ENCODE measurements at regions not wholly inside any gene's neighbourhood (a gene's known extent, or its start where the extent isn't known, plus 50 kb on each side); places are given as distances from the start of the nearest gene placed in this dataset.

DNA sequence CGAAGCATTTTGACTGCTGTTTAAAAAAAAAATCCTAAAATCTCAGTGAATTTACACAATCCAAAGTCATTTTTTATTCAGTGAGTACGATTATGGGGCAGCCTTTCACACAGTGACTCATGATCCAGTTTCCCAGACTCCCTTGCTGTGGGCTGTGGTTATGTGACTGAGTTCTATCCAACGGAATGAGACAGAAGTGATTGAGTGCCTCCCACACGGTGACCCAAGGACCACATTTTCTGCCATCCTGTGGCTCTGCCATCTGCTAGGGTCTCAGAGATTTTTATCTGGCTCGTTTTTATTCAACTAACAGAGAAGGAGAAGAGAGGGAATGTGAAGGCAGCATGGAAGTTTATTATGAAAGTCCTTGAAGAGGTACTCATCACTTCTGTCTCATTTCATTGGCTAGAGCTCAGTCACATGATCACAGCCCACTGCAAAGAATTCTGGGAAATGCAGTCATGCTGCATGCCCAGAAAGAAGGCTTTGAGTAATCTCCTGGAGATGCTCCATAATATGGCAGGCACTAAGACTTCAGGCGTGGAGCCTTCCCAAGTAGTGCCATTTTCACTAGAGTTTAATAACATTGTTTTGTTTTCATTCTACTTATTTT lies 999.4 kb downstream of the UQCRFS1 start:
- H3K4me1 Mint-ChIP-seq = no peaks in the 10 kb centered on the region
- intact Hi-C loops (cut with micrococcal nuclease) = no loop called here
- peaks cover 3% of the 10 kb centered on the region for H3K27me3 Mint-ChIP-seq
- no peak for DNase-seq
- no peak overlapping the region for H3K27ac Mint-ChIP-seq
- H3K4me3 Mint-ChIP-seq = no peak overlapping the region
- no peaks in the 10 kb centered on the region for H3K36me3 Mint-ChIP-seq (ENCODE audit: low read depth)
- H3K9me3 Mint-ChIP-seq = no peaks in the 10 kb centered on the region

- Mint-ChIP-seq H3K4me3 (no peak overlapping the region), H3K9me3 (no peaks in the 10 kb centered on the region), H3K4me1 (no peaks in the 10 kb centered on the region), H3K36me3 (ENCODE audit: low read depth) (no peaks in the 10 kb centered on the region), H3K27ac (no peak overlapping the region), H3K27me3 (no peaks in the 10 kb centered on the region)
- DNase-seq = no peak
- intact Hi-C loops (cut with micrococcal nuclease) = no loop called here
Measured at GRCh38 chr19:28210886-28211285, 1002.1 kb downstream of the UQCRFS1 start.

- Mint-ChIP-seq H3K27me3 (no peaks in the 10 kb centered on the region), H3K4me3 (no peak overlapping the region), H3K4me1 (no peaks in the 10 kb centered on the region), H3K36me3 (ENCODE audit: low read depth) (no peaks in the 10 kb centered on the region), H3K9me3 (peaks cover 3% of the 10 kb centered on the region), H3K27ac (no peak overlapping the region)
- intact Hi-C loops (cut with micrococcal nuclease) = no loop called here
- DNase-seq = no peak
Measured at GRCh38 chr19:28208745-28209144, 1004.2 kb downstream of the UQCRFS1 start.

DNA sequence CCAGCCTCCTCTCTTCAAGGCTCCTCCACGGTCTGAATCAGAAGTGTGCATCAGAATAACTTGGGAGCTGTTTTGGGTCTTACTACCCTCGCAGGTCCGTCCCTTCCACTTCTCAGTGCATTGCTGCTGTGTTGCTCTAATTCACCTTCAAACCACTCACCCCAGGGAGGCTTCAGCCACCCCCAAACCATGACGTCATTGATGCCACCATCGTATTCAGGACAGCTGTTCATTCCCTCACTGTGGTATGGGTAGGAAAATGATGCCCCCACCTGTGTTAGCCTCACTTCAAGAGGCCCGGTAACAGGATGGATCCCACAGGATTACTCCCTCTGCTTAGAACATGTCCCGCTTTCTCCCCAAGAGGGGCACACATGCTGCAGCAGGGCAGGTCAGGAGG lies 1005.7 kb downstream of the UQCRFS1 start:
- Mint-ChIP-seq H3K27me3 (no peaks in the 10 kb centered on the region), H3K36me3 (ENCODE audit: low read depth) (no peaks in the 10 kb centered on the region), H3K27ac (no peak overlapping the region), H3K4me3 (no peak overlapping the region), H3K4me1 (no peaks in the 10 kb centered on the region), H3K9me3 (peaks cover 7% of the 10 kb centered on the region)
- intact Hi-C loops (cut with micrococcal nuclease) = no loop called here
- no peak for DNase-seq

GRCh38 chr19:28201462-28201943 lies 1011.4 kb downstream of the UQCRFS1 start:
- Mint-ChIP-seq H3K27me3 (no peaks in the 10 kb centered on the region), H3K4me3 (no peak overlapping the region), H3K27ac (no peak overlapping the region), H3K36me3 (ENCODE audit: low read depth) (no peaks in the 10 kb centered on the region), H3K4me1 (no peaks in the 10 kb centered on the region), H3K9me3 (peaks cover 8% of the 10 kb centered on the region)
- DNase-seq = no peak
- intact Hi-C loops (cut with micrococcal nuclease) = no loop called here

DNA sequence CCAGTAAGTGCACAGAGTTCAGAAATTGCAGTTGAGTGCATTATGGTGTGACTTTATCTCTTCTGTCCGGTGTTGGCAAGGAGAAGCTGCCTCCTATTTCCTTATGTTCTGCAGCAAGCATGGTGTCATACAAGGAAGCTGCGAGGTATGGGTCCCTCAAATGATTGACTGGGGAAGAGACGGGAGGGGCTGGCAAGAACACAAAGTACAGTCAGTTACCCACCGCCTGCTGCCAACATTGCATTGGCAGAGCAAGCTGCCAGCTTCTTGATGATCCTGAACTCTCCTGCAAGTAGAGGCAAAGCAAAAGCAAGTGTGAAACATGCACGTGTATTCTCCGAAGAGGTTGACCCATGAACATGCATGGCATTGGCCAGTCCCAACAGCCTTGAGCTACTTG lies 1013.6 kb downstream of the UQCRFS1 start:
- Mint-ChIP-seq H3K4me1 (no peaks in the 10 kb centered on the region), H3K27me3 (no peaks in the 10 kb centered on the region), H3K9me3 (peaks cover 8% of the 10 kb centered on the region), H3K4me3 (no peak overlapping the region), H3K27ac (no peak overlapping the region), H3K36me3 (ENCODE audit: low read depth) (no peaks in the 10 kb centered on the region)
- intact Hi-C loops (cut with micrococcal nuclease) = no loop called here
- DNase-seq = no peak

- Mint-ChIP-seq H3K9me3 (peaks cover 7% of the 10 kb centered on the region), H3K4me1 (no peaks in the 10 kb centered on the region), H3K36me3 (ENCODE audit: low read depth) (no peaks in the 10 kb centered on the region), H3K27ac (no peak overlapping the region), H3K4me3 (no peak overlapping the region), H3K27me3 (no peaks in the 10 kb centered on the region)
- no peak for DNase-seq
- intact Hi-C loops (cut with micrococcal nuclease) = no loop called here
Measured at GRCh38 chr19:28196961-28197360, 1016.0 kb downstream of the UQCRFS1 start.

- H3K4me3 Mint-ChIP-seq = no peak overlapping the region
- H3K36me3 Mint-ChIP-seq (ENCODE audit: low read depth) = no peaks in the 10 kb centered on the region
- intact Hi-C loops (cut with micrococcal nuclease) = no loop called here
- peaks cover 7% of the 10 kb centered on the region for H3K9me3 Mint-ChIP-seq
- no peak overlapping the region for H3K27ac Mint-ChIP-seq
- H3K4me1 Mint-ChIP-seq = no peaks in the 10 kb centered on the region
- H3K27me3 Mint-ChIP-seq = no peaks in the 10 kb centered on the region
- DNase-seq = no peak
Measured at GRCh38 chr19:28196101-28196500, 1016.9 kb downstream of the UQCRFS1 start.

DNA sequence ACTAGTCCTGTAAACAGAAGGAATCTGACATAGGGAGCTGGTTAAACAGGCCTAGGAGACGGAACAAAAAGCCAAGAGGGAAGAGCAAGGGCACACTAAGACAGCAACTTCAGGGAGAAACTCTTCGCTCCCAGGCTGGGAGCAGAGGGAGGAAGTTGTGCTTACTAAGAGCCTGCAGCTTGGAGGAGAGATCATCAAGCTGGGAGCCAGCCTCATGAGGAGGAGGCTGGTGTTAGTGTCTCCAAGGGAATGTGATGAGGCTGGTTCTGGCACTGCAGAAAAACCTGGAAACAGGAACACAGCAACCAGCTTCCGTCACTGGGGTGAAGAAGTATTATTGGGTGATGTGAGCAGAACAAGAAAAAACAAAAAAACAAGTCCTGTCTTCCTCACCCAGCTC lies 1027.3 kb downstream of the UQCRFS1 start:
- H3K27me3 Mint-ChIP-seq = no peaks in the 10 kb centered on the region
- no peak for DNase-seq
- H3K4me3 Mint-ChIP-seq = no peak overlapping the region
- no peaks in the 10 kb centered on the region for H3K36me3 Mint-ChIP-seq (ENCODE audit: low read depth)
- peaks cover 3% of the 10 kb centered on the region for H3K9me3 Mint-ChIP-seq
- H3K4me1 Mint-ChIP-seq = no peaks in the 10 kb centered on the region
- intact Hi-C loops (cut with micrococcal nuclease) = no loop called here
- no peak overlapping the region for H3K27ac Mint-ChIP-seq

DNA sequence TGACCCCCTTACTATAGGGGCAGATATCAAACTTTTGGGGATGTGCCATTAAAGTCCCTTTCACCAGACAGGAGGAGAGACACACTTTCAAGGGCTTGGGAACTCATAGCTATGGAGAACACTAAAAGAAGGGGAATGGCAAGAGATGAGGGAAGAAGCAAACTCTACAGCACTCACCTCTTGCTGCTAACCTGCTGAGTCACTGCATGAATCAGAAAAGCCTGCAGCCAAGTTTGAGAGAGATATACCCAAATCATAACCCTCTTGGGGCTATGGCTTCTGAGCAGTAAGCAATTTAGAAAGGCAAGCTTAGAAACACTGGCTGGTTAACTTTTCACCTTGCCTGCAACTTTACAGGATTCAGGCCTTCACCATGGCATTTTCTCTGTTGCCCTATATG lies 1028.0 kb downstream of the UQCRFS1 start:
- intact Hi-C loops (cut with micrococcal nuclease) = no loop called here
- Mint-ChIP-seq H3K9me3 (peaks cover 3% of the 10 kb centered on the region), H3K4me3 (no peak overlapping the region), H3K27ac (no peak overlapping the region), H3K36me3 (ENCODE audit: low read depth) (no peaks in the 10 kb centered on the region), H3K27me3 (no peaks in the 10 kb centered on the region), H3K4me1 (no peaks in the 10 kb centered on the region)
- DNase-seq = no peak

DNA sequence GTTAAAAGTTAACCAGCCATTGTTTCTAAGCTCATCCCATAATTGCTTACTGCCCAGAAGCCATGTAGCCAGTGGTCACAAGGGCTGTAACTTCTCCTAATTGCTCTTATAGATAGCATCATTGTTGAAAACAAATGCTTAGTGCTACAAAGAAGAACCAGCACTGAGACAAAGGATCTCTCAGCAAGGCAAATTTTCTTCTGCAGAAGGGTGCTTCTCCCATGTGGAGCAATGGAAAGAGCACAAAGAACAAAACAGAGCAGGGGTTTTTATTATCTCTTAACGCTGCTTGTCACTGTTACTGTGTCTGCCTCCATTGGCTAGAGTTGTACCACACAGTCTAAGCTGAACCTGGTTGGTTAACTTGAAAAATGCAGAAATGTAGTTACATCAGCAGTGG lies 1036.8 kb downstream of the UQCRFS1 start:
- Mint-ChIP-seq H3K4me1 (no peaks in the 10 kb centered on the region), H3K36me3 (ENCODE audit: low read depth) (no peaks in the 10 kb centered on the region), H3K9me3 (peaks cover 11% of the 10 kb centered on the region), H3K4me3 (no peak overlapping the region), H3K27me3 (no peaks in the 10 kb centered on the region), H3K27ac (no peak overlapping the region)
- intact Hi-C loops (cut with micrococcal nuclease) = no loop called here
- no peak for DNase-seq

- Mint-ChIP-seq H3K4me3 (no peak overlapping the region), H3K9me3 (peaks cover 14% of the 10 kb centered on the region), H3K27ac (no peak overlapping the region), H3K27me3 (no peaks in the 10 kb centered on the region), H3K36me3 (ENCODE audit: low read depth) (no peaks in the 10 kb centered on the region), H3K4me1 (no peaks in the 10 kb centered on the region)
- intact Hi-C loops (cut with micrococcal nuclease) = no loop called here
- no peak for DNase-seq
Measured at GRCh38 chr19:28171983-28172382, 1041.0 kb downstream of the UQCRFS1 start.

GRCh38 chr19:28170066-28170465 lies 1042.9 kb downstream of the UQCRFS1 start:
- intact Hi-C loops (cut with micrococcal nuclease) = no loop called here
- H3K36me3 Mint-ChIP-seq (ENCODE audit: low read depth) = no peaks in the 10 kb centered on the region

DNA sequence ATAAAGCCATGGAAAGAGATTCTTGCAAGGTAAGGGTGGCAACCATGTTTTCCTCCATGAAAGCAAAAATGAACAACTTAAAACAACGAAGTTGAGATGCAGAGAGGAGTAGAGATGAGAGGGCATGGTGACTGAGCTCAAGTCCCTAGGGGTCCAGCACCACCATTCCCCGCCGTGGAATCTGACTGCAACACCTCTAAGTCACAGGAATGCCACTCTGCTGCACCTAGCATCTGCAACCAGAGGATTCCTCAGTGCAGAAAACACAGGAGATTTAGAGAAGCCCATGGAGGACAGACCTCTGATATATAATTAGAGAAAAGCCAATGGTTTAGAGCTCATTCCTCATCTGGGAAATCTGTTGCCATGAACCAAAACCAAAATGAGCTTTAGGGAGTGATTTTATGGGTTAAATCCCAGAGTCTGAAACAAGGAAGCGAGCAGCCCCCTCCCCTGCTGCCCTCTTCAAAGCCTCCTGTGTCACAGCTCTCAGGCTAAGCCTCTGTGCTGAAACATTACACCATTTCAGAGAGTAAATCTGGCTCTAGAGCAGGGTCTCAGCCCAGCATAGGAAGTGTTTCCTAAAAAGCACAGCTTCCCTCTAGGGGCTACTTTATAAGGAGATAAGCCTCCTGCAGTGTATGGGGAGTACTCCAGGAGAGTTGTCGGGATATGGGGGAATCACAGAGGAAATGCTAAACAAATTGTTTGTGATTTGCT lies 1043.6 kb downstream of the UQCRFS1 start:
- Mint-ChIP-seq H3K36me3 (ENCODE audit: low read depth) (no peaks in the 10 kb centered on the region), H3K27me3 (no peaks in the 10 kb centered on the region), H3K4me1 (no peaks in the 10 kb centered on the region), H3K4me3 (no peak overlapping the region), H3K9me3 (peaks cover 9% of the 10 kb centered on the region), H3K27ac (no peak overlapping the region)
- no peak for DNase-seq
- intact Hi-C loops (cut with micrococcal nuclease) = no loop called here

More at GRCh38 chr19:28170066-28170465, 1042.9 kb downstream of the UQCRFS1 start:
- H3K4me3 Mint-ChIP-seq = no peak overlapping the region
- H3K9me3 Mint-ChIP-seq = peaks cover 9% of the 10 kb centered on the region
- H3K27ac Mint-ChIP-seq = no peak overlapping the region
- no peak for DNase-seq
- H3K4me1 Mint-ChIP-seq = no peaks in the 10 kb centered on the region
- no peaks in the 10 kb centered on the region for H3K27me3 Mint-ChIP-seq

DNA sequence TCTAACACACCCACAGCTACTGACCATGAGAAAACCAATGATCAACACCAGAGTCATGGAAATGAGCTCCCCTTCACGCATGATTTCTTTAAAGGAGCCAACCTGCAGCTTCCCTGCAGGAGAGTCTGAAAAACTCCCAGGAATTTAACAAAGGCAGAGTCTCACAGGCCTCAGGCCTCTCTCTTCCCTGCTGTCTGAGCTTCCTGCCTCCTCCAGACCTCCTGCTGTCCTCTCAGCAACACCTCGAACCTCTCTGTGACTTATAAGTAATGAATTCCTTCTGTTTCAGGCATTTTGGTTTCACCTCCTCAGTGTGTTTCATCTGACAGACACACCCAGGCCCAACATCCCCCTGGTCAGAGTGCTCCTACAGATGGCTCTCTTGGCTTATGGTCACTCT lies 1044.4 kb downstream of the UQCRFS1 start:
- peaks cover 9% of the 10 kb centered on the region for H3K9me3 Mint-ChIP-seq
- H3K4me1 Mint-ChIP-seq = no peaks in the 10 kb centered on the region
- no peaks in the 10 kb centered on the region for H3K27me3 Mint-ChIP-seq
- no peak for DNase-seq
- H3K4me3 Mint-ChIP-seq = no peak overlapping the region
- H3K27ac Mint-ChIP-seq = no peak overlapping the region
- intact Hi-C loops (cut with micrococcal nuclease) = no loop called here
- H3K36me3 Mint-ChIP-seq (ENCODE audit: low read depth) = no peaks in the 10 kb centered on the region

All from activated CD4-positive, alpha-beta T cell treated with anti-CD3 and anti-CD28 coated beads, Interleukin-2, amount 10 ng/mL, durations not matched to agents 24 days and 14 days (primary cell).